ENCODE measurements at regions not wholly inside any gene's neighbourhood (a gene's known extent, or its start where the extent isn't known, plus 50 kb on each side); places are given as distances from the start of the nearest gene placed in this dataset.
A peak's percentile ranks its signal among the peaks of the same experiment; 100 is the strongest.

DNA sequence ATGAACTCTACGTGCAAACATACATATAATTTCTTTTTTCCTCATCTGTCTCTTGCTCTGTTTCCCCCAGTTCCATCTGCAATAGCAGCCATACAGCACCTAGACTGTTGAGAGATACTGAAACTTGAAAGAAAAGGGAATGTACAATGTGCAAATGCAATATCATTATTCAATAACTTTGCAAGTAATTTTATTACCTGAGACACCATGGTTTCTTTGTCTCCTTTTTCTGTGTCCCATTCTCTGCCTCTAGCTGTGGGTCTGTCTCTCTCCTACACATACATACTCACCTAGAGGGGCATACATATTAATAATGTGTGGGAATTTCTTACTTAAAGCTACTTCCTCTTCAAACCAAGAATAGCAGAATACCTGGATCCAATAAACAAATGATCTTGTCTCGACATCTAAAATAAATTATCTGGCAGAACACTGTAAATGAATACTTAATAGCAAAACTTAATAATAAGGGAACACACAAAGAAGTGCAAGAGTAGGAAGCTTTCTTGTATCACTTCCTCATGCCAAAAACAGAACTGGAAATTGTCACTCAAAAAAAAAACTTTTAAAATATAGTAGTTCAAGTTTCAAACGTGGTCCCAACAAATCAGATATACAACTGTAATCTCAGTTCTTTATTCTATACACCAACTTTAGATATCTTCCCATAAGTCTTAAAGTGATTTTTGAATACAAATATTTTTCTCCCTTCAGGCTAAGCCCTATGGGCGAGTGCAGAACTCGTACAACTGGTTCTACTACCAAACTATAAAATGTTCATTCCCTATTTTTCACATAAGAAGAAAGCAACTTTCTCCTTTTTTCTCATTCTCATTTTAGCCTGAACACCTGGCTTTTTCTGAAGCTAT, 194.6 kb downstream of the NRIP1 start:
- DNase-seq, result no peak

DNA sequence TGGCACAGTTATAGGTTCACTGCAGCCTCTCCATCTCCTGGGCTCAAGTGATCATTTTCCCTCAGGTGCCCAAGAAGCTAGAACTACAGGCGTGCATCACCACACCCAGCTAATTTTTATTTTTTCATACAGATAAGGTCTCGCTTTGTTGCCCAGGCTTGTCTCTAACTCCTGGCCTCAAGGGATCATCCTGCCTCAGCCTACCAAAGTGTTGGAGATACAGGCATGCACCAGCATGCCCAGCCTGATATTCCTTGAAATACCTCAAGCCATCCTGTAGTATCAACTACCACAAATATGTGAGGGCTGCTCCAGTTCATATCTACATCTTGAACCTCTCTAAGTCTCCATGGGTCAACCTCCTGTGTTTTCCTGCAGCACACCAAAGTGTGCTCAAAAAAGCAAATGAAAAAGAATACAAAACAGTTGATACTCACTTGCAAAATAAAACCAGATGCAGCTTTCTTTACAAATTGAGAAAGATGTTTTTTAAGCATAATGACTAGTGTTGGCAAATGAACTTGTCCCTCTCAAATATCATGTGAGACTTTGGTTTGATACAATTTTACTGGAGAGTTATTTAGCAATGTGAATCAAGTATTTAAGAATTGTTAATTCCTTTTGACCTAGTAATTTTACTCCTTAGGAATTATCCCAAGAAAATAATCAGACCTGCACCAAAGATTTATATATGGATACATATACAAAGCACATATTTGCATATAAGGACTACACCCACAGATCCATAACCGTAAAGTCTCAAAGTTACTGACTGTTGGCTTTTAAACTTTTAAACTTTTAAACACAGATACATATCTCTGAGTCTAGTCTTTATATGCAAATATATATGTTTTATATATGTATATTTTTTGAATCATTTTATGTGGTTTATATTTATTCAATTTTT, 197.7 kb downstream of the NRIP1 start:
- DNase-seq, result peak; percentile 15

DNA sequence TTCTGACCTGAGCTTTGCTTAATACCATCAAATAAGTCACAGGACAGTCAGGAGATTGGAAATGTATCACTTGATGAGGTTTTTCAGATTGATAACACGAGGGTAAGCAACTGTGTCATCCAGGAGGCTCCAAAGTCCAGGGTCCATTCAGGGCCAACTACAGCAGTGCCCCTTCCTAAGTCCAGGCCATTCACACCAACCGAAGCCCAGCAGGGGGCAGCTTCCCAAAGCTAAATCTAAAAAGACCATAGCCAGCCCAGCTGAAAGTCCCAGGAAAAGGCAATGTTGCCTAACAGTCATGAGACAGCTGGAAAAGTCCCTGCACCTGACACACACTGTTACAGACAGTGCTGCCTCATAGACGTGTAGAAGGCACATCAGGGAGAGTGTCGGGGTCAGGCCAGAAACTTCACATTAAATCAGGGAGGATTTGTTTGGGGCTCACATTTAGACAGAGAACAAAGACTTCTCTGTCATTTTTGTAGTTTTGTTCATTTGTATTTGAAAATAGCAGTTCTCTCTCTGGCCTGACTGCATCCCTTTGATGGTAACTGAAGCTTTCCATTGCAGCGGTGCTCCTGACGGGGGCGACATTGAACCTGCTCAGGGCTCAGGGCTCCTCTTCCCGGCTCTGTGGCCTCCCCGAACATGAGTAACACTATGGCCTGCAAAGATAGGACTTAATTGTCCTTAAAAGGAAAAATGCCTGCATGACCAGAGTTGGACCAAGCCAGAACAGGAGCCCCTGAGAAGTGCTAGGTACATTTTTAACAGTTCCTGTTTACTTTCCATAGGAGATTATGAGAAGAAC, 200.4 kb downstream of the NRIP1 start:
- DNase-seq, result peak; percentile 31

DNA sequence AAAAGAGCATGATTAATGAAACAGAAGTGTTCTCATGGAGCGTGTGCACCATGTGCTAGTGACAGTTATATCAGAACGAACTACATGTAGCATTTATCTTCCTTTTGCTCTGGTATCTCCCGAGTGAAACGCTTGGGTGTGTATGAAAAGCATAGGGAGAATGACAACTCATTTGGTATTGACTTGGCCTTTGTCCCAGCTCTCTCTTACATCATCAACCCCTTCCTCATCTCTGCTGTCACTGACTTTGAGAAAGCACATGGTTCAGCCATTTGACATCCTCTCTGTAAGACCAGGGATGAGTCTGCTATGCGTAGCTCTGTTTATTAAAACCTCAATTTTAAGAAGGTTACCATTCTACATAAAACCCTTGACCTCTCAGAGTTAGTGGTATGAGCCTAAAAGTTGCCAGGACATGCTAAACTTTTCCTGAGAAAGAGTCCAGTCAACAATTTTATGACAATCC, 201.0 kb downstream of the NRIP1 start:
- no peak for DNase-seq

DNA sequence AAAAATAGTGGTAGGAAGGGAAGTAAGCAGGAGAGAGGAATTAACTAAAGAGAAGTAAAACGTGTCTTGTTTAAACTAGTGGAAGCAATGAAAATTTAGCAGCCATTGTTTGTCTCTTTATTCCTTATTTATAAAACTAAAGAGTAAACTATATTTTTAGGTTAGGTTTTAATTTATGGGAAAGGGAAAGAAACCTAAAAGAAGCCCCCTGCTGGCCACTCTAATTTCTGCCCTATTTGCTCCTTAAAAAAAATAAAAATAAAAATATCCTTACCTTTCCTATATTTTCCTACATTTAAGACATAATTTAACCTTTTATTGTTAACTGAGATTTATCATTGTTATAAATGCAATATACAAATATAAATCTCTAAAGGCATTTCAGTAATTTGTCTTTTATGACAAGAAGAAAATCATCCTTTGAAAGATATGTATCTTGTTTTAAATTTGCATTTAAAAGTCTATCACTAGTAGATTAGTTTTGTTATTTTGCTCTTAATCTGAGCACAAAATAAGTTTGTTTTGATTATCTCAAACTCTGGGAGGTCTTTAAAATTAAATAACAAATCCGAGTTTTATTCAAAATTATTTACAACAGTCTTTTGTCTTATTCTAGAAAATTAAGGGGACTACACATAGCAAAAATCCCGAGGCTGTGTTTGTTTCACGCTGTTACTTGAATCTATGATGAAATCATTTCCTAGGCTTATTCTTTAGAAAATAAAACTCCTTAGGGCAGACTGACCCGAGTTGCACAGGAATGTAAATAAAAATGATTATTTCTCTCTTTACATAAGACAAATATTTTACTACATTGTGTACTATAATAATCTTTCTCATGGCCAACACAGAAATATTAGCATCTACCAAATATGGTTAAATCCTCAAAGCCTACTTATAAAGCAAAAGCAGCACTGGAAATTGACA, 201.7 kb downstream of the NRIP1 start:
- peak; percentile 17 for DNase-seq

DNA sequence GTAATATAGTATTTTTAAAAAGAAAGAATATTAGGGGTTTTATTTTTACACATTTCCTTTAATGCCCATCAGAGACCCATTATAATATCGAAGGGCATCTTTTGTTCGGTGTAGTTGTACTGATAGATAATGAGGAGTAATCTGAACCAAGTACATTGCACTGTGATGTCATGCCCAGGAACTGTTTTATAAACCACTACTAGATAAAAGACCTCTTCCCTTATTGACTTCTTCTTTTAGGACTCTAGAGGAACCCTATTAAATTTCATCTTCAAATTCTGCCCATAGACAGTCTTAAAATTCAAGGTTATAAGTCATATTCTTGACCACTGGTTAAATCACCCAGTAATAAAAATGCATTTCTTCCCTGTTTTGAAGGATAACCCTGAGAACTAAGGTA, 206.5 kb downstream of the NRIP1 start:
- no peak for DNase-seq

DNA sequence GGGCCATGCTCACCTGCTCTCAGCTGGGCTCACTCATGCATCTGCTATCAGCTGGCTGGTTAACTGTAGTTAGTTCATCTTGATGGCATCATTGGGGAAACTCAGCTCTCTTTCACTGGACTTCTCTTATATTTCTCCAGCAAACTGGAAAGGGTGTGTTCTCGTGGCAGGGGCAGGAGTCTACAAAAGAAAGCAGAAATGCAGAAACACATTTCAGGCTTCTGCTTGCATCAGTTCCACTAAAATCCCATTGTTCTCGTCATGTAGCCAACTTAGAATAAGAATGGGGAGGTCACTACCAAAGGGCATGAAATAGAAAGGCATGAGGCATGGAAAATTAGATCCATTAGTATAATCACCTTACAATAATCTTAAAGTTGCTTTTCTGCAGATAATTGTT, 207.3 kb downstream of the NRIP1 start:
- DNase-seq, result no peak

DNA sequence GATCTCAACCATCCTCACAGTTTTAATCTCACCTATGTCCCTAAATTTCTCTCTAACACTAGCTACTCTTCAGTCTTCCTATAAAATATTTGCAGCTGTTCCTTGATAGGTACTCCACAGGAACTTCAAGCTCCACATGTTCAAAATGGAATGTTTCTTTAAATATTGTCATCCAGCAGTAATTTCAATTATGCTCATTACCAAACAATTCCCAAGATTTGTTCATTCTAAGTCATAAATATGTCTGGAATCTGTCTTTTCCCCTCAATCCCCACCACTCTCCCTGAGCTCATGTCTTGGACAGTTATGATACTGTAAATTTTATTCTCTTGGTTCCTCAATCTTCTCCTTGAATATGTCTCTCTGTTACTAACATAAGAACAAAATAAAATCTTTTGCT, 214.4 kb downstream of the NRIP1 start:
- DNase-seq, result no peak

DNA sequence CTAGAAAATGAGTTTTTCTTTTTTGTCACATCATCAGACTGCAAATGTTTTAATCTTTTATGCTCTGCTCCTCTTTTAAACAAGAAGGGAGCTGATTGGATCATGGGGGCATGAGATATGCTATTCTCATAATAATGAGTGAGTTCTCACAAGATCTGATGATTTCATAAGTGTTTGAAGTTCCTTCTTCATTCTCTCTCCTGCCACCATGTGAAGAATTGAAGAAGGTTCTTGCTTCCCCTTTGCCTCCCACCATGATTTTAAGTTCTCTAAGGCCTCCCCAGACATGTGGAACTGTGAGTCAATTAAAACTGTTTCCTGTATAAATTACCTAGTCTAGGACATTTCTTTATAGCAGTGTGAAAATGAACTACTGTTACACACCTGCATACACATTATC, 218.2 kb downstream of the NRIP1 start:
- DNase-seq, result no peak

DNA sequence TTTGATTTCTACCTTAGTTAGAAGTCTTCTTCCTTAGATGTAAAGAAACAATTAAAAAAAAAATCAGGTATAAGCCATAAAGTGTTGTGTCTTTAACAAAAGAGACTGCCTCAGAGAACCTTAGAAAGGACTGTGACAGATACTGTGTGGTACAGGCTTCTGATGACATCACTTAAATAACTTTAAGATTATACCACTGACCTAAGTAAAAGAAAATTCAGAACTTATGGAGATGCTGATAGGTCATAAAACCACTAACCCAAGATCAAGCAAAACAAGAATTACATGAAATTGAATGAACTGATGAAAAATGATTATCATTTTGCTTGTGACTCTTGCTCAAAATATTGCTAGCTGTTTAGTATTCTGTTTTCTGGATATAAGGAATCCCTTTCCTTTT, 220.8 kb downstream of the NRIP1 start:
- no peak for DNase-seq

DNA sequence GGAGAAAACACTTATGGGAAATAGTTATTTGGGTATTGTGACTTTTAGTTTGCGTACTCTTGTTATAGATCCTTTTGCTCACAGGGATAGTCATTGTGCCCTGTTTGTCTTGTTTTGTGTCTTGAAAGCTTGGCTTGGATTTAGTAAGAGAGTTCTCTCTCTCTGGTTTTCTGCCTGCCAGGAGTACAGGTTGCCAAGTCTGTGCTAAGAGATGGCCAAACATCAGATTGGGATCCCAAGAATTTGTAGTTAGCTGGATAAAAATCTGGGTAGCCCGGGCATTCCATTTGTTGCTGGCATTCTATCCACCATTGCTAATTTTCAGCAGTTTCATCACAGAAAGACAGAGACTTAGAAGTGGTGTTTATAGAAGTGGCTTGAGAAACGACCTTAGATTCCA, 222.2 kb downstream of the NRIP1 start:
- DNase-seq, result no peak

DNA sequence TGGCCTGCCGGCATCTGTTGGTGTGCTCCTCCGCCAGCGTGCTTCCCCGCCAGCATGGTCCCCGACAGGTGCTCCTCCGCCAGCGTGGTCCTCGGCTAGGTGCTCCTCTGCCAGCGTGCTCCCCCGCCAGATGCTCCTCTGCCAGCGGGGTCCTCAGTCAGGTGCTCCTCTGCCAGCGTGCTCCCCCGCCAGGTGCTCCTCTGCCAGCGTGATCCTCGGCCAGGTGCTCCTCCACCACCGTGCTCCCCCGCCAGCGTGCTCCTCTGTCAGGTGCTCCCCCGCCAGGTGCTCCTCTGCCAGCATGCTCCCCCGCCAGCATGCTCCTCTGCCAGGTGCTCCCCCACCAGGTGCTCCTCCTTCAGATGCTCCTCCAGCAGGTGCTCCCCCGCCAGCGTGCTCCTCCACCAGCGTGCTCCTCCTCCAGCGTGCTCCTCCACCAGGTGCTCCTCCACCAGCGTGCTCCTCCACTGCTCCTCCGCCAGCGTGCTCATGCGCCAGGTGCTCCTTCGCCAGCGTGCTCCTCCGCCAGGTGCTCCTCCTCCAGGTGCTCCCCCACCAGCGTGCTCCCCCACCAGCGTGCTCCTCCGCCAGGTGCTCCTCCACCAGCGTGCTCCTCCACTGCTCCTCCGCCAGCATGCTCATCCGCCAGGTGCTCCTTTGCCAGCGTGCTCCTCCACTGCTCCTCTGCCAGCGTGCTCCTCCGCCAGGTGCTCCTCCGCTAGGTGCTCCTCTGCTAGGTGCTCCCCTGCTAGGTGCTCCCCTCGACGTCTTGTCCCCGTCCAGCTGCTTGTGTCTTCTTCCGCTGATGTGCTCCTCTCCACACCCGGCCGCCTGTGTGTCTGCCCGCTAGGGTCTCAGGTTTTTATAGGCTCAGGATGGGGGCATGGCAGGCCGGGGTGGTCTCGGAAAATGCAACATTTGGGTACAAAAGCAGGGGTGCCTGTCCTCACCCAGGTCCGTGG, 223.0 kb downstream of the NRIP1 start:
- no peak for DNase-seq

DNA sequence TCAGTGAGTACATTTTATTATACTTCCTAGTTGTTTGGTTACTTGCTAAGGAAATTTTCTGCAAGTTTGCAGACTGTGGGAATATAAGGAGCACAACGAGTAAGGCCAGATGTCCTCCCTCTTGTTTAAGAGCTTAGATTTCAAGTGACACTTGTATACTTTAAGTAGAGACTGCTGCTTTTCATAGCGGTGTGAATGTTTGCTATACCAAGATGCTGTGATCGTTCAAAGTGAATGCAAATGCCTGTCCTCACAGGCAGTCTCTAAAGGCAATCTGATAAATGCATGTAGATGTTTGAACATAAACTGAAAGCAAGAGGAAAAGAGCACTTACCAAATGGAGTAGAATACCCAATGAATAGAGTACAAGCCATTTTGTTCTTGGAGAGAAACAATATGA, 226.4 kb downstream of the NRIP1 start:
- no peak for DNase-seq

DNA sequence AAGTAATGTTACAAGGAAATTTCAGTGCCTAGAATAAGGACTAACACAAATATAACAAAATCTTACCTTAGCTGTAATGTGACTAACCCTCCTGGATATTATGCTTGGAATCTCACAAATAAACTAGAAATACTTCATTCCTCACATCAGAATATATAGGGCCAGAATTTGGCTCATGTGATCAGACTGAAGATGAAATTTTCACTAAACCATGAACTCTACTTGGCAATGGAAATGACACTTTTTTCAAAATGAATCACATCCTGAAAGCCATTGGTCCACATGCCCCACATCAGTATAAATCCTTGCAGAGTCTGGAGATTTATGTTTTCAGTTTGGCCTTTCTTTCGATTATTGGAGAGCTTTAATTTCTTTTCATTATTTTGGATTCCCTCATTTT, 227.8 kb downstream of the NRIP1 start:
- DNase-seq, result no peak

DNA sequence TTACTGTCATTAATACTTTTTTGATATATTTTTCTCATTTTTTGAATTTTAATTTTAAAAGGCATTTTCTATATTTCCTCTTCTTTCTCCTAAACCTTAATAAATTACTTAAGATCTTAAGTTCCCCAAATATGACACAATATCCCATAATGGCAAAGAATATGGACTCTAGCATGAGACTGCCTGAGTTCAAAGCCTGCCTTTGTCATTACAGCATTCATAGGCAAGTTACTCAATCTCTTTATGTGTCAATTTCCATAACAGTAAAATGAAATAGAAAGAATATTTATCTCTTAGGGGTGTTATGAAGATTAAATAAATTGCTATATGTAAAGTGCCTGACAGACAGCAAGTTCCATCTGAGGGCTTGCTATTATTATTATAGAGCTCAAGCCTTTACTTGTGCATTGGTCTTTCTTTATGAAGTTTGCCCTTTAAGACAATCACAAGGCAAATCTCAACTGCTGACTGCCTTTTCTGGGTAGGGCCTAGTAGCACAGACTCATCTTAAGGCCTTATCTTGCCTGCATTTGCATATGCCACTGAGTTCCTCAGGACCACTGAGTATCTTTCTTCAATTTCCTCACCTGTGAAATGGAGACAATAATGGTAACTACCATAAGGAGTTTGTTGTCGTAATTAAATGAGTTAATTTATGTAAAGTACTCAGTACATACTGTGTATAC, 231.0 kb downstream of the NRIP1 start:
- no peak for DNase-seq

DNA sequence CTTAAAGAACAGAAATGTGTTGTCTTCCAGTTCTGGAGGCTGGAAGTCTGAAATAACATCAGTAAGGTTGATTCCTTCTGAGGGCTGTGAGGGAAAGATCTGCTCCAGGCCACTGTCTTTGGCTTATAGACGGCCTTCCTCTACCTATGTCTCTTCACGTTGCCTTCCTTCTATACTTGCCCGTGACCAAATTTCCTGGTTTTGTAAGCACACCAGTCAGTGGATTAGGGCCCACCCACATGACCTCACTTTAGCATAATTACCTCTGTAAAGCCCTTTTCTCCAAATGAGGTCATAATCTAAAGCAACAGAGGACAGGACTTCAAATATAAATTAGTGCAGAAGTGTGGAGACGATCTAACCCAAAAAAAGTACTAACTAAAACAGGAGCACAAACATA, 231.6 kb downstream of the NRIP1 start:
- DNase-seq, result no peak

DNA sequence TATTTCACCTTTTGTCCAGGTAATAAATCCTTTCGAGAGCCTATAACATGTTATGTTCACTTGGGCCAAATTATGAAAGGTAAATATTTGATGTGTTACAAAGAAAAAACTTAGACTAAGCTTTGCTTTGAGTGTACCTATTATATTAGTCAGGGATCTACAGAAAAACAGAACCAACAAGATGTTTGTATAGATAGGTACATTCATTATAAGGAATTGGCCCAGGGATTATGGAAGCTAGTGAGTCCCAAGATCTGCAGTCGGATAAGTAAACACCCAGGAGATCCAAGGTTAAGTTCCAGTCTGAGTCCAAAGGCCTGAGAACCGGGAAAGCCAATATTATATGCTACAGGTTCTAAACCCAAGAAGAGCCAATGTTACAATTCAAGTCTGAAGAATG, 234.5 kb downstream of the NRIP1 start:
- no peak for DNase-seq

DNA sequence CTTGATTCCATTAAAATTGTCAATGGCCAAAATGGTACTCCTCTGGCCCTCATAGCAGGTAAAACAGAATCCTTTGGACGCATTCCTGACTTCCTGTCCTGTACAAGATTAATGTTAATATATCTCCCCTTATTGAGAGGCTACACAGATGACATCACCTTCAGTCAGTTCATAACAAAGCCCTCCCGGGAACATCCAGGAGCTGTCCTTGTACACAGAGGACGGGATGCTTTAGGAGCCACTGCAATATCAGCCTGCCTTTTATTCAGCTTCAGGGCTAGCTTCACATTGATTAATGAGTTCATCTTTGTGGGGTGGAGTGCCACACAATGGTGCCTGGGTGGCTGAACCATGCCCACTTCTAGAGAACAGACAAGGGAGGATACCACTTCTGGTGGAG, 235.1 kb downstream of the NRIP1 start:
- DNase-seq, result no peak

DNA sequence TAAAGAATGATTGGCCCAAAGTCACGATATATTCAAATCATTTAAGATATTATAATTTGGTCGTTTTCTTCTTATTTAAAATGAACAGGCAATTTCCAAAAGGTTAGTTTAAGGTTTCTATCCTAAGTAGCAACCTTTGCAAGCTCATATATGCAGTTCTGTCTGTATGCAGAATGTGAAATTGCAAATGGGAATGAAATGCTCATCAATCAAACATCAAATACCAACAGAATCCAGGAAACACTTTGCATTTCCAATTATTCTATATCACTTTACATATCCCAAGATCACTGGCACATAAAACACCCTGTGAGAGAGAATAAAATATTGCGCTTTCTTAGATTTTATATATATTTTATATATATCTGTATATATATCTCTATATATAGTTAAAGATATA, 237.3 kb downstream of the NRIP1 start:
- DNase-seq, result no peak

DNA sequence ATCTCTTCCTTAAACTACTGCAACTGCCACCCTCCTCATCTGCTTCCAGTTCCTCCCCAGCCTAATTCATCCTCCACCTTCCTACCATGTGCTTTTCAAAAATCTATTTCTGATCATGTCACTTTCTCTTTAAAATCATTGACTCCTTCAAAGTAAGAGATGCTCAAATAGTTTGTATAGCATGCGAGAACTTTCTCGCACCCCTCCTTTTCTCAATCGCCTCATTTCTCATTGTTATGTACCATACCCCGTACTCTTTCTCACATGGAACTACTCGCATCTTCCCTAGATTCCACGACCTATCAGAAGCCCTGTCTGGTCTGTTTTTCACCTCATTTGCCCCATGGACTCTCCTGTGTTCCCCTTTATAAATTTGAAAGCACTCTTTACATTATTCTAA, 238.2 kb downstream of the NRIP1 start:
- no peak for DNase-seq

All from NCI-H526 treated with DMSO at 0.1 percent for 48 hours (cell line).